WTC11 (cell line): ENCODE measurements at regions not wholly inside any gene's neighbourhood (a gene's known extent, or its start where the extent isn't known, plus 50 kb on each side); places are given as distances from the start of the nearest gene placed in this dataset.

ENCODE experiments used
- ATF1 ChIP-seq: sonication (generic); formaldehyde crosslinking; IDR thresholded peaks from 2 replicates; pipeline ENCODE4 v1.8.1; 2023; ENCODE audit warnings: mild to moderate bottlenecking, moderate library complexity, missing genetic modification reagents
- CTCF ChIP-seq: fragments of 200-600 bp; IDR thresholded peaks from 2 replicates; pipeline ENCODE4 v1.8.0; 2022; ENCODE audit warnings: antibody characterized with exemption
- FOXJ3 ChIP-seq: sonication (generic); formaldehyde crosslinking; IDR thresholded peaks from 2 replicates; pipeline ENCODE4 v1.9.0; 2021; ENCODE audit warnings: missing genetic modification reagents, mild to moderate bottlenecking, borderline replicate concordance
- MYBL2 ChIP-seq: sonication (generic); formaldehyde crosslinking; IDR thresholded peaks from 2 replicates; pipeline ENCODE4 v1.8.1; 2023; ENCODE audit warnings: mild to moderate bottlenecking, moderate library complexity, missing genetic modification reagents
- NR1H2 ChIP-seq: sonication (generic); formaldehyde crosslinking; IDR thresholded peaks from 2 replicates; pipeline ENCODE4 v1.9.0; 2021; ENCODE audit warnings: mild to moderate bottlenecking, moderate library complexity, missing genetic modification reagents
- OVOL2 ChIP-seq: fragments of 250-450 bp; sonication (Bioruptor Pico); IDR thresholded peaks from 2 replicates; pipeline ENCODE4 v1.9.0; 2021; ENCODE audit warnings: mild to moderate bottlenecking, borderline replicate concordance
- PRRX2 ChIP-seq: fragments of 250-450 bp; sonication (Bioruptor Pico); IDR thresholded peaks from 2 replicates; pipeline ENCODE4 v1.8.0; 2021; ENCODE audit warnings: mild to moderate bottlenecking
- TP53 ChIP-seq: sonication (generic); formaldehyde crosslinking; IDR thresholded peaks from 2 replicates; pipeline ENCODE4 v1.8.1; 2023; ENCODE audit warnings: mild to moderate bottlenecking, missing genetic modification reagents
- ZBTB21 ChIP-seq: sonication (generic); formaldehyde crosslinking; IDR thresholded peaks from 2 replicates; pipeline ENCODE4 v1.8.1; 2023; ENCODE audit warnings: mild to moderate bottlenecking, missing genetic modification reagents, borderline replicate concordance
- TF ChIP-seq, protein P1 (sequence below): sonication (generic); formaldehyde crosslinking; IDR thresholded peaks from 2 replicates; pipeline ENCODE4 v1.8.1; 2023; ENCODE audit warnings: mild to moderate bottlenecking, missing genetic modification reagents, moderate library complexity

DNA sequence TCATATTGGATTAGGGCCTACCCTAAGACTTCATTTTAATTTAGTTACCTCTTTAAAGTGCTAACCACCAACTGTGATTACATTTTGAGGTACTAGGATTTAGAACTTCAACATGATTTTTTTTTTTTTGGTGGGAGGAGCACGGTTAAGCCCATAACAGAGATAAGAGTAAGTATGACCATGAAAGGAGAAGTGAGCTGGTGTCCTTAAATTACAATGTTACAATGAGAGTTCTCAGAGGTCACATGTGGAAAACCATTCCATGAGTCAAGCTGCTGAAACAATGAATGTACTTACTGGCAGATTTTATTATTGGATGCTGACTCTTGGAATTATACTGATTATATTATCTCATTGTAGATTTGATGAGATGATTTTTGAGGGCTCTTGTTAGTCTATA, 779.3 kb upstream of the CITED2 start:
- TF ChIP-seq CTCF (no peak), OVOL2 (CRISPR knock-in tag) (no peak), NR1H2 (CRISPR knock-in tag) (no peak), PRRX2 (CRISPR knock-in tag) (no peak), ZBTB21 (CRISPR knock-in tag) (no peak), MYBL2 (CRISPR knock-in tag) (no peak), TP53 (CRISPR knock-in tag) (no peak), FOXJ3 (CRISPR knock-in tag) (no peak), ATF1 (CRISPR knock-in tag) (no peak)
- TF ChIP-seq, protein P1, sequence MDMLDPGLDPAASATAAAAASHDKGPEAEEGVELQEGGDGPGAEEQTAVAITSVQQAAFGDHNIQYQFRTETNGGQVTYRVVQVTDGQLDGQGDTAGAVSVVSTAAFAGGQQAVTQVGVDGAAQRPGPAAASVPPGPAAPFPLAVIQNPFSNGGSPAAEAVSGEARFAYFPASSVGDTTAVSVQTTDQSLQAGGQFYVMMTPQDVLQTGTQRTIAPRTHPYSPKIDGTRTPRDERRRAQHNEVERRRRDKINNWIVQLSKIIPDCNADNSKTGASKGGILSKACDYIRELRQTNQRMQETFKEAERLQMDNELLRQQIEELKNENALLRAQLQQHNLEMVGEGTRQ (CRISPR knock-in tag): no peak
